ENCODE measurements at regions not wholly inside any gene's neighbourhood (a gene's known extent, or its start where the extent isn't known, plus 50 kb on each side); places are given as distances from the start of the nearest gene placed in this dataset.

- no peak for TF ChIP-seq CTCF (IDR thresholded peaks at IDR 0.05)
- no peak for TF ChIP-seq POLR2A (IDR thresholded peaks at IDR 0.05)
These were observed 239.6 kb downstream of the SOX9 start for GRCh38 chr17:72360386-72360940.

All from testis (tissue), 2 donors.